Fibroblast of lung (primary cell): ENCODE measurements at regions not wholly inside any gene's neighbourhood (a gene's known extent, or its start where the extent isn't known, plus 50 kb on each side); places are given as distances from the start of the nearest gene placed in this dataset.

Experiments
- DNase-seq, 2 donors: peaks; one replicate each; pipeline versions ENCODE4 v3.0.0 to v3.0.0-alpha.2; 2010; ENCODE audit warnings: low read depth in 2 of 2
- H2AFZ ChIP-seq: 2 replicates; pipeline ENCODE4 v1.5.1; 2012; ENCODE audit warnings: low read length, control low read depth, inconsistent platforms
- H3K27ac ChIP-seq: 2 replicates; pipeline ENCODE4 v1.5.1; 2011; ENCODE audit warnings: low read length, control low read depth; ENCODE audit not compliant: insufficient read depth
- H3K27me3 ChIP-seq: 2 replicates; pipeline ENCODE4 v1.5.1; 2011; ENCODE audit warnings: mild to moderate bottlenecking, low read length; ENCODE audit not compliant: control insufficient read depth, insufficient read depth
- H3K36me3 ChIP-seq: 2 replicates; pipeline ENCODE4 v1.5.1; 2011; ENCODE audit warnings: low read length; ENCODE audit not compliant: control insufficient read depth, insufficient read depth
- H3K4me1 ChIP-seq: 2 replicates; pipeline ENCODE4 v1.5.1; 2011; ENCODE audit warnings: low read length; ENCODE audit not compliant: control insufficient read depth, insufficient read depth; ENCODE audit errors: extremely low read depth
- H3K4me2 ChIP-seq: 2 replicates; pipeline ENCODE4 v1.5.1; 2011; ENCODE audit warnings: low read length, control low read depth; ENCODE audit not compliant: insufficient read depth; ENCODE audit errors: extremely low read depth
- H3K4me3 ChIP-seq, 4 experiments: fragments of 200-600 bp in 1 of 4; sonication (generic) in 1 of 4; replicated peaks in 1 of 4; 2 replicates each; pipeline ENCODE4 v1.5.1; 2011 to 2016; ENCODE audit warnings: low read length in 4 of 4, low read depth in 3 of 4, mild to moderate bottlenecking in 3 of 4, control low read depth in 2 of 4, inconsistent platforms in 1 of 4, mixed read lengths in 1 of 4; ENCODE audit not compliant: insufficient read depth in 1 of 4; ENCODE audit errors: control extremely low read depth in 1 of 4
- H3K79me2 ChIP-seq: 2 replicates; pipeline ENCODE4 v1.5.1; 2012; ENCODE audit warnings: mild to moderate bottlenecking, low read length, inconsistent platforms; ENCODE audit not compliant: control insufficient read depth, insufficient read depth
- H3K9ac ChIP-seq: 2 replicates; pipeline ENCODE4 v1.5.1; 2011; ENCODE audit warnings: mild to moderate bottlenecking, low read length, control low read depth; ENCODE audit not compliant: insufficient read depth
- H3K9me3 ChIP-seq: 2 replicates; pipeline ENCODE4 v1.5.1; 2012; ENCODE audit warnings: low read depth, low read length; ENCODE audit not compliant: control insufficient read depth, insufficient read depth
- H4K20me1 ChIP-seq: 2 replicates; pipeline ENCODE4 v1.5.1; 2011; ENCODE audit warnings: low read length; ENCODE audit not compliant: control insufficient read depth, insufficient read depth; ENCODE audit errors: extremely low read depth
- CTCF ChIP-seq, 2 donors: IDR thresholded peaks in 1 of 2; conservative IDR thresholded peaks in 1 of 2; 1 replicate in 1 of 2; 2 replicates in 1 of 2; pipeline ENCODE4 v1.5.1; 2011 to 2012; ENCODE audit warnings: low read length in 2 of 2, control low read depth in 1 of 2, inconsistent platforms in 1 of 2, low read depth in 1 of 2, mild to moderate bottlenecking in 1 of 2
- EZH2 ChIP-seq: IDR thresholded peaks from 2 replicates; pipeline ENCODE4 v1.5.1; 2012; ENCODE audit warnings: low read length, control low read depth, mild to moderate bottlenecking; ENCODE audit errors: missing control alignments

GRCh38 chr13:93140912-93141311 is 85.7 kb upstream of the GPC6 start:
- no peak overlapping the region for H3K9ac ChIP-seq
- H3K27ac ChIP-seq, result no peak overlapping the region
- TF ChIP-seq EZH2, result no peak
- TF ChIP-seq CTCF (conservative IDR thresholded peaks at IDR 0.05 in 1 of 2, IDR thresholded peaks at IDR 0.05 in 1 of 2; ENCODE audit: low read depth in 1 of 2, low read length in 2 of 2), result no peak
- H3K4me1 ChIP-seq, result no peaks in the 10 kb centered on the region
- no peak overlapping the region for H2AFZ ChIP-seq
- H4K20me1 ChIP-seq, result no peaks in the 10 kb centered on the region
- no peaks in the 10 kb centered on the region for H3K79me2 ChIP-seq
- H3K4me3 ChIP-seq, result no peak overlapping the region
- no peak overlapping the region for H3K4me2 ChIP-seq
- no peak for DNase-seq
- no peaks in the 10 kb centered on the region for H3K36me3 ChIP-seq
- no peaks in the 10 kb centered on the region for H3K9me3 ChIP-seq
- no peaks in the 10 kb centered on the region for H3K27me3 ChIP-seq

GRCh38 chr13:93144031-93144430 is 82.6 kb upstream of the GPC6 start:
- Histone ChIP-seq H3K36me3 (no peaks in the 10 kb centered on the region), H3K27ac (no peak overlapping the region), H2AFZ (no peak overlapping the region), H3K79me2 (no peaks in the 10 kb centered on the region), H4K20me1 (no peaks in the 10 kb centered on the region), H3K4me3 (no peak overlapping the region), H3K9ac (no peak overlapping the region), H3K4me1 (no peaks in the 10 kb centered on the region), H3K4me2 (no peak overlapping the region), H3K9me3 (no peaks in the 10 kb centered on the region), H3K27me3 (no peaks in the 10 kb centered on the region)
- TF ChIP-seq EZH2 (no peak), CTCF (conservative IDR thresholded peaks at IDR 0.05 in 1 of 2, IDR thresholded peaks at IDR 0.05 in 1 of 2; ENCODE audit: low read depth in 1 of 2, low read length in 2 of 2) (no peak)
- peak in 1 of 2 donors; percentile 68 for DNase-seq

GRCh38 chr13:93145199-93145598 is 81.4 kb upstream of the GPC6 start:
- Histone ChIP-seq H3K36me3 (no peaks in the 10 kb centered on the region), H2AFZ (no peak overlapping the region), H3K27ac (no peak overlapping the region), H3K4me1 (no peaks in the 10 kb centered on the region), H3K79me2 (no peaks in the 10 kb centered on the region), H3K9me3 (no peaks in the 10 kb centered on the region), H3K27me3 (no peaks in the 10 kb centered on the region), H3K4me3 (no peak overlapping the region), H4K20me1 (no peaks in the 10 kb centered on the region), H3K9ac (no peak overlapping the region), H3K4me2 (no peak overlapping the region)
- no peak for DNase-seq
- TF ChIP-seq CTCF (conservative IDR thresholded peaks at IDR 0.05 in 1 of 2, IDR thresholded peaks at IDR 0.05 in 1 of 2; ENCODE audit: low read depth in 1 of 2, low read length in 2 of 2), result no peak
- no peak for TF ChIP-seq EZH2
